ENCODE measurements at regions not wholly inside any gene's neighbourhood (a gene's known extent, or its start where the extent isn't known, plus 50 kb on each side); places are given as distances from the start of the nearest gene placed in this dataset.
"Not testable (repeated sequence)": the region's sequence is repeated elsewhere in the genome, so short reads cannot be mapped to it uniquely, and the experiment has no call there.

- no peak for TF ChIP-seq THAP9 (CRISPR knock-in tag; IDR thresholded peaks at IDR 0.05; ENCODE audit: borderline replicate concordance)
These were observed 389.2 kb upstream of the GRM7 start (continued) for GRCh38 chr3:6471744-6472143.

GRCh38 chr3:6490487-6491327 is 370.2 kb upstream of the GRM7 start:
- FAIRE-seq, POLR2A ChIA-PET: not testable (repeated sequence)
- 26% methylated on average over 9 of the region's 34 CpGs for WGBS (ENCODE audit: low lambda C conversion rate)
- TF ChIP-seq ZMYM4 (CRISPR knock-in tag; IDR thresholded peaks at IDR 0.05) (0 out of 2 replicates have a peak, but pooled peaks have one; percentile 22), ZBTB14 (CRISPR knock-in tag; IDR thresholded peaks at IDR 0.05) (peak; percentile 87), PHF20 (CRISPR knock-in tag; IDR thresholded peaks at IDR 0.05) (0 out of 2 replicates have a peak, but pooled peaks have one; percentile 20), KAT8 (CRISPR knock-in tag; IDR thresholded peaks at IDR 0.05) (peak; percentile 64), RXRA (CRISPR knock-in tag; IDR thresholded peaks at IDR 0.05) (0 out of 2 replicates have a peak, but pooled peaks have one; percentile 21), ELF1 (CRISPR knock-in tag; IDR thresholded peaks at IDR 0.05) (peak; percentile 49; the same call in 1 of the 2 replicates), CEBPG (CRISPR knock-in tag; IDR thresholded peaks at IDR 0.05) (peak; percentile 70), ZNF281 (CRISPR knock-in tag; IDR thresholded peaks at IDR 0.05; ENCODE audit: borderline replicate concordance) (peak; percentile 76; the same call in 1 of the 2 replicates), NR2C2 (CRISPR knock-in tag; IDR thresholded peaks at IDR 0.05; ENCODE audit: borderline replicate concordance) (peak; percentile 94), THAP11 (CRISPR knock-in tag; IDR thresholded peaks at IDR 0.05) (peak; percentile 50), KMT2B (CRISPR knock-in tag; IDR thresholded peaks at IDR 0.05) (peak; percentile 59; the same call in 1 of the 2 replicates), HOXA3 (CRISPR knock-in tag; IDR thresholded peaks at IDR 0.05) (0 out of 2 replicates have a peak, but pooled peaks have one; percentile 18), NR2F1 (CRISPR knock-in tag; IDR thresholded peaks at IDR 0.05) (peak in 1 of 2 experiments; percentile 71; a peak in 2 of 4 replicates), SAP130 (CRISPR knock-in tag; IDR thresholded peaks at IDR 0.05; ENCODE audit: low read depth) (0 out of 2 replicates have a peak, but pooled peaks have one; percentile 13)

More at GRCh38 chr3:6490487-6491327, 370.2 kb upstream of the GRM7 start:
- H3K4me3 ChIP-seq (replicated peaks in 1 of 3; ENCODE audit: insufficient read depth in 1 of 3, low read depth in 2 of 3, low read length in 3 of 3), result peak overlapping the region; percentile 45 to 59 (median 57)
- BruUV-seq (replicated peaks); H3K36me3 ChIP-seq (replicated peaks in 1 of 2; ENCODE audit: control insufficient read depth in 1 of 2, insufficient read depth in 2 of 2, low read length in 2 of 2); H4K20me1 ChIP-seq (ENCODE audit: insufficient read depth, low read length); H3K4me1 ChIP-seq (ENCODE audit: insufficient read depth, low read length); CTCF ChIA-PET (ENCODE audit: low intra/inter-chr PET ratio, low total read pairs); H3K79me2 ChIP-seq (ENCODE audit: insufficient read depth, low read length); intact Hi-C loops (cut with micrococcal nuclease; ENCODE audit: unreplicated experiment); H3K27me3 ChIP-seq (ENCODE audit: control insufficient read depth in 1 of 2, insufficient read depth in 2 of 2, low read length in 2 of 2); in situ Hi-C loops (cut with HindIII; ENCODE audit: extremely low pct_ligation_motif_present, low pct_unique_long_range_greater_than_20kb): not testable (repeated sequence)
- peak overlapping the region; percentile 12 for H2AFZ ChIP-seq (ENCODE audit: low read length)
- H3K4me2 ChIP-seq (ENCODE audit: low read depth, low read length), result peak overlapping the region; percentile 53
- peaks cover 25% of the 10 kb centered on the region for H3K9me3 ChIP-seq (ENCODE audit: low read length)
- ATAC-seq (peak; percentile 33; the same call in 1 of the 3 replicates), DNase-seq (ENCODE audit: low spot score) (peak; percentile 1)
- H3K27ac ChIP-seq (ENCODE audit: extremely low read length, insufficient read depth, low read length), result peak overlapping the region; percentile 58
- H3K9ac ChIP-seq (ENCODE audit: insufficient read depth, low read depth, low read length), result peak overlapping the region; percentile 56
